ENCODE measurements at regions not wholly inside any gene's neighbourhood (a gene's known extent, or its start where the extent isn't known, plus 50 kb on each side); places are given as distances from the start of the nearest gene placed in this dataset.

DNA sequence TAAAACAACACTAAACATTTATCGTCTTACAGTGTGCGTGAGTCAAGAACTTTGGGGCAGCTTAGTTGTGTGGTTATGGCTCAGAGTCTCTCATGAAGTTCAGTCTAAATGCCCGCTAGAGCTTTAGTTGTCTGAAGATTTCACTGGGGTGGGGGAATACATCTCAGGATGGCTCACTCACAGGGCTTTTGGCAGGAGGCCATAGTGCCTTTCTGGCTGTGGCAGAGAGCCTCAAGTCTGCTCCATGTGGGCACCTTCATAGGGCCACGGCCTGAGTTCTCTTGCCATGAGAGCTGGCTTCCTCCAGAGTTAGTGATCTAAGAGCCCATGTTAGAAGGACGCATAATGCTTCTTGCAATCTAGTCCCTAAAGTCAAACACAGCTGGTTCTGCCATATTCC lies 258.8 kb upstream of the NUDT12 start:
- TF ChIP-seq GATA2 (IDR thresholded peaks at IDR 0.05; ENCODE audit: low read depth, low read length) (no peak), GATA3 (IDR thresholded peaks at IDR 0.05; ENCODE audit: low read depth, low read length) (no peak)
